B cell (primary cell): ENCODE measurements at regions not wholly inside any gene's neighbourhood (a gene's known extent, or its start where the extent isn't known, plus 50 kb on each side); places are given as distances from the start of the nearest gene placed in this dataset.

ENCODE experiments used
- ATAC-seq: fragments of 200-7000 bp; cut with Tn5 transposase; one replicate; pipeline ENCODE4 v1.10.0; 2021; ENCODE audit warnings: low read depth, mild to moderate bottlenecking, moderate number of reproducible peaks, moderate library complexity
- CTCF ChIA-PET: fragments of 350-600 bp; sonication (Branson Sonifier 250); formaldehyde crosslinking; loops from one replicate; lab custom pipeline; 2021; ENCODE audit warnings: antibody characterized with exemption, inconsistent platforms; lab: Charles Lee
- POLR2A ChIA-PET: fragments of 350-600 bp; sonication (Branson Sonifier 250); formaldehyde crosslinking; loops from one replicate; lab custom pipeline; 2021; ENCODE audit warnings: antibody characterized with exemption; lab: Charles Lee
- DNase-seq: peaks from one replicate; pipeline ENCODE4 v3.0.0; 2013
- H2AFZ ChIP-seq: 2 replicates; pipeline ENCODE4 v1.6.1; 2012; ENCODE audit warnings: mild to moderate bottlenecking, low read depth, low read length; ENCODE audit not compliant: insufficient read depth, poor library complexity, severe bottlenecking
- H3K27ac ChIP-seq, 2 donors: 1 replicate in 1 of 2; 2 replicates in 1 of 2; pipeline ENCODE4 v1.5.1; 2012 to 2013; ENCODE audit warnings: low read length in 2 of 2, mild to moderate bottlenecking in 2 of 2, moderate library complexity in 1 of 2
- H3K27me3 ChIP-seq, 4 experiments: fragments of 200-600 bp in 1 of 4; sonication (generic) in 1 of 4; replicated peaks in 1 of 4; 1 replicate in 2 of 4; 2 replicates in 2 of 4; pipeline versions ENCODE4 v1.6.1 to v1.7.0; 2013 to 2016; ENCODE audit warnings: low read length in 3 of 4, mild to moderate bottlenecking in 2 of 4, mixed read lengths in 1 of 4, moderate library complexity in 1 of 4; ENCODE audit not compliant: insufficient read depth in 4 of 4, control insufficient read depth in 3 of 4; ENCODE audit errors: control extremely low read depth in 1 of 4
- H3K36me3 ChIP-seq, 2 experiments: replicated peaks in 1 of 2; 1 replicate in 1 of 2; 2 replicates in 1 of 2; pipeline versions ENCODE4 v1.6.1 to v1.7.1; 2013; ENCODE audit warnings: low read length in 1 of 2; ENCODE audit not compliant: insufficient read depth in 2 of 2, control insufficient read depth in 1 of 2; ENCODE audit errors: control extremely low read depth in 1 of 2, extremely low read depth in 1 of 2
- H3K4me1 ChIP-seq, 2 donors: fragments of 200-600 bp in 1 of 2; sonication (generic) in 1 of 2; 1 replicate in 1 of 2; 2 replicates in 1 of 2; pipeline versions ENCODE4 v1.5.1 to v1.6.1; 2013 to 2017; ENCODE audit warnings: low read length in 2 of 2; ENCODE audit not compliant: control insufficient read depth in 2 of 2, insufficient read depth in 2 of 2
- H3K4me2 ChIP-seq: replicated peaks from 2 replicates; pipeline ENCODE3; 2012; ENCODE audit warnings: mild to moderate bottlenecking, low read depth, low read length; ENCODE audit not compliant: poor library complexity, severe bottlenecking
- H3K4me3 ChIP-seq, 5 experiments: fragments of 200-600 bp in 1 of 5; sonication (generic) in 1 of 5; 1 replicate in 3 of 5; 2 replicates in 2 of 5; pipeline versions ENCODE4 v1.5.1 to v1.7.0; 2011 to 2016; ENCODE audit warnings: low read length in 4 of 5, mild to moderate bottlenecking in 4 of 5, low read depth in 2 of 5, control low read depth in 1 of 5, moderate library complexity in 1 of 5; ENCODE audit not compliant: insufficient read depth in 1 of 5; ENCODE audit errors: control extremely low read depth in 1 of 5, extremely low read depth in 1 of 5
- H3K79me2 ChIP-seq: fragments of 200-600 bp; sonication (generic); one replicate; pipeline ENCODE4 v1.6.0; 2016; ENCODE audit warnings: low read length; ENCODE audit not compliant: control insufficient read depth, insufficient read depth
- H3K9ac ChIP-seq: fragments of 200-600 bp; sonication (generic); 2 replicates; pipeline ENCODE4 v1.6.1; 2017; ENCODE audit warnings: mild to moderate bottlenecking, low read length, moderate library complexity
- H3K9me3 ChIP-seq, 3 donors: one replicate each; pipeline versions ENCODE4 v1.6.1 to v1.7.1; 2013; ENCODE audit warnings: low read length in 2 of 3; ENCODE audit not compliant: control insufficient read depth in 2 of 3, insufficient read depth in 1 of 3; ENCODE audit errors: control extremely low read depth in 1 of 3
- H4K20me1 ChIP-seq: 2 replicates; pipeline ENCODE4 v1.6.0; 2012; ENCODE audit warnings: mild to moderate bottlenecking, low read length; ENCODE audit not compliant: insufficient read depth, control insufficient read depth, poor library complexity, severe bottlenecking
- H3K27ac Mint-ChIP-seq: one replicate; pipeline ENCODE4 v1.8.0; 2021; ENCODE audit warnings: mixed read lengths
- H3K27me3 Mint-ChIP-seq: one replicate; pipeline ENCODE4 v1.8.0; 2021; ENCODE audit warnings: mixed read lengths
- H3K4me1 Mint-ChIP-seq: one replicate; pipeline ENCODE4 v1.8.0; 2021; ENCODE audit warnings: mixed read lengths
- H3K4me3 Mint-ChIP-seq: one replicate; pipeline ENCODE4 v1.8.0; 2021; ENCODE audit warnings: mixed read lengths
- H3K9me3 Mint-ChIP-seq: one replicate; pipeline ENCODE4 v1.8.0; 2022; ENCODE audit warnings: mixed read lengths; ENCODE audit not compliant: insufficient read depth
- CTCF ChIP-seq: fragments of 200-600 bp; IDR thresholded peaks from one replicate; pipeline ENCODE4 v1.8.0; 2022; ENCODE audit warnings: antibody characterized with exemption, mild to moderate bottlenecking
- EZH2 ChIP-seq: IDR thresholded peaks from 2 replicates; pipeline ENCODE4 v1.6.1; 2012; ENCODE audit warnings: borderline replicate concordance, low read depth, mild to moderate bottlenecking, moderate library complexity, low read length; ENCODE audit not compliant: insufficient read depth, poor library complexity, severe bottlenecking
- WGBS: methylation state at CpG from one replicate; pipeline ENCODE4 v1.1.5; 2013; ENCODE audit warnings: missing lambda C conversion rate; ENCODE audit not compliant: insufficient coverage; 5-methylcytosine and 5-hydroxymethylcytosine counted together
- intact Hi-C: fragments of 100-400 bp; cut with micrococcal nuclease; formaldehyde crosslinking; loops from one replicate; pipeline ENCODE4 v1.10.0; 2022

GRCh38 chr4:14667624-14668151 lies 334.6 kb upstream of the CPEB2 start:
- no CpG with 5 or more reads among the region's 2 CpGs for WGBS
- peaks cover 10% of the 10 kb centered on the region for H3K27me3 Mint-ChIP-seq
- no peak overlapping the region for H3K4me3 ChIP-seq
- ChIA-PET CTCF (no interaction called here), POLR2A (no interaction called here)
- ATAC-seq (no peak), DNase-seq (no peak)
- no peak overlapping the region for H2AFZ ChIP-seq
- no peak overlapping the region for H3K4me2 ChIP-seq
- H4K20me1 ChIP-seq = no peaks in the 10 kb centered on the region
- H3K9ac ChIP-seq = no peak overlapping the region
- H3K27me3 ChIP-seq = no peaks in the 10 kb centered on the region
- H3K79me2 ChIP-seq = no peaks in the 10 kb centered on the region
- H3K27ac ChIP-seq = no peak overlapping the region
- intact Hi-C loops = no loop called here
- H3K4me1 ChIP-seq = no peaks in the 10 kb centered on the region
- H3K36me3 ChIP-seq = no peaks in the 10 kb centered on the region
- no peak overlapping the region for H3K4me3 Mint-ChIP-seq
- no peaks in the 10 kb centered on the region for H3K4me1 Mint-ChIP-seq
- H3K9me3 ChIP-seq = peaks cover 0 to 9% (median 0%) of the 10 kb centered on the region in 3 donors
- TF ChIP-seq CTCF (no peak), EZH2 (no peak)
- peaks cover 3% of the 10 kb centered on the region for H3K9me3 Mint-ChIP-seq
- H3K27ac Mint-ChIP-seq = no peak overlapping the region

GRCh38 chr4:14668296-14668695 lies 334.0 kb upstream of the CPEB2 start:
- Mint-ChIP-seq H3K27ac (no peak overlapping the region), H3K27me3 (peaks cover 10% of the 10 kb centered on the region), H3K4me3 (no peak overlapping the region), H3K9me3 (peaks cover 3% of the 10 kb centered on the region), H3K4me1 (no peaks in the 10 kb centered on the region)
- Histone ChIP-seq H3K9ac (no peak overlapping the region), H3K4me1 (no peaks in the 10 kb centered on the region), H3K79me2 (no peaks in the 10 kb centered on the region), H3K9me3 (peaks cover 0 to 9% (median 0%) of the 10 kb centered on the region in 3 donors), H3K27ac (no peak overlapping the region), H3K36me3 (no peaks in the 10 kb centered on the region), H4K20me1 (no peaks in the 10 kb centered on the region), H3K27me3 (no peaks in the 10 kb centered on the region), H3K4me3 (no peak overlapping the region), H2AFZ (no peak overlapping the region), H3K4me2 (no peak overlapping the region)
- TF ChIP-seq CTCF (no peak), EZH2 (no peak)
- intact Hi-C loops = no loop called here
- POLR2A ChIA-PET = no interaction called here
- CTCF ChIA-PET = no interaction called here
- DNase-seq = no peak
- no CpG with 5 or more reads among the region's 1 CpG for WGBS
- no peak for ATAC-seq
